D341Med (cell line): ENCODE measurements at regions not wholly inside any gene's neighbourhood (a gene's known extent, or its start where the extent isn't known, plus 50 kb on each side); places are given as distances from the start of the nearest gene placed in this dataset.

Source experiments
- DNase-seq: peaks from one replicate; pipeline ENCODE4 v3.0.0; 2012; ENCODE audit warnings: low spot score

- DNase-seq = no peak
These were observed 203.7 kb upstream of the TLE3 start for GRCh38 chr15:70301396-70301795.

- no peak for DNase-seq
These were observed 202.5 kb upstream of the TLE3 start for GRCh38 chr15:70299931-70300869.

- DNase-seq = no peak
These were observed 199.8 kb upstream of the TLE3 start for GRCh38 chr15:70297465-70298058.

- no peak for DNase-seq
These were observed 197.1 kb upstream of the TLE3 start for GRCh38 chr15:70294731-70295305.

- DNase-seq = no peak
These were observed 196.1 kb upstream of the TLE3 start for GRCh38 chr15:70293591-70294470.

GRCh38 chr15:70293138-70293537, 195.4 kb upstream of the TLE3 start:
- no peak for DNase-seq

GRCh38 chr15:70292076-70292760, 194.5 kb upstream of the TLE3 start:
- no peak for DNase-seq

GRCh38 chr15:70291305-70292075, 193.8 kb upstream of the TLE3 start:
- no peak for DNase-seq

- DNase-seq = no peak
These were observed 193.0 kb upstream of the TLE3 start for GRCh38 chr15:70290708-70291107.

GRCh38 chr15:70289191-70289955, 191.7 kb upstream of the TLE3 start:
- no peak for DNase-seq

- DNase-seq = no peak
These were observed 188.5 kb upstream of the TLE3 start for GRCh38 chr15:70286113-70286806.

- DNase-seq = peak; percentile 12
These were observed 186.9 kb upstream of the TLE3 start for GRCh38 chr15:70284438-70285214.

GRCh38 chr15:70283511-70283910, 185.8 kb upstream of the TLE3 start:
- peak; percentile 13 for DNase-seq

GRCh38 chr15:70281811-70282307, 184.1 kb upstream of the TLE3 start:
- peak; percentile 7 for DNase-seq

GRCh38 chr15:70281261-70281810, 183.6 kb upstream of the TLE3 start:
- peak; percentile 7 for DNase-seq

- peak; percentile 4 for DNase-seq
These were observed 183.1 kb upstream of the TLE3 start for GRCh38 chr15:70280781-70281180.

GRCh38 chr15:70279096-70279495, 181.4 kb upstream of the TLE3 start:
- DNase-seq = no peak

GRCh38 chr15:70278644-70279043, 180.9 kb upstream of the TLE3 start:
- DNase-seq = no peak
